CD14-positive monocyte (primary cell): ENCODE measurements at regions not wholly inside any gene's neighbourhood (a gene's known extent, or its start where the extent isn't known, plus 50 kb on each side); places are given as distances from the start of the nearest gene placed in this dataset.

Source experiments
- DNase-seq, 3 donors: peaks; one replicate each; pipeline ENCODE4 v3.0.0-alpha.2; 2011 to 2022
- H2AFZ ChIP-seq: 2 replicates; pipeline ENCODE4 v1.6.0; 2012; ENCODE audit warnings: mild to moderate bottlenecking, low read depth, low read length, inconsistent platforms; ENCODE audit not compliant: insufficient read depth, poor library complexity, severe bottlenecking
- H3K27ac ChIP-seq, 2 donors: 1 replicate in 1 of 2; 2 replicates in 1 of 2; pipeline ENCODE4 v1.5.1; 2012 to 2013; ENCODE audit warnings: low read length in 2 of 2, control low read depth in 1 of 2, inconsistent platforms in 1 of 2, low read depth in 1 of 2, mild to moderate bottlenecking in 1 of 2
- H3K27me3 ChIP-seq, 2 donors: one replicate each; pipeline versions ENCODE4 v1.6.0 to v1.6.1; 2011 to 2013; ENCODE audit warnings: low read length in 2 of 2; ENCODE audit not compliant: control insufficient read depth in 2 of 2, insufficient read depth in 2 of 2
- H3K36me3 ChIP-seq, 2 donors: replicated peaks in 1 of 2; 1 replicate in 1 of 2; 2 replicates in 1 of 2; pipeline versions ENCODE4 v1.5.1 to v1.6.1; 2012 to 2013; ENCODE audit warnings: low read length in 2 of 2, control low read depth in 1 of 2, inconsistent platforms in 1 of 2, mild to moderate bottlenecking in 1 of 2; ENCODE audit not compliant: insufficient read depth in 2 of 2, control insufficient read depth in 1 of 2
- H3K4me1 ChIP-seq, 2 donors: 1 replicate in 1 of 2; 2 replicates in 1 of 2; pipeline versions ENCODE4 v1.5.1 to v1.6.1; 2012 to 2013; ENCODE audit warnings: low read length in 2 of 2, control low read depth in 1 of 2, inconsistent platforms in 1 of 2, mild to moderate bottlenecking in 1 of 2, moderate library complexity in 1 of 2; ENCODE audit not compliant: insufficient read depth in 2 of 2, control insufficient read depth in 1 of 2
- H3K4me2 ChIP-seq: replicated peaks from 2 replicates; pipeline ENCODE3; 2012; ENCODE audit warnings: low read length, moderate library complexity, mild to moderate bottlenecking; ENCODE audit not compliant: poor library complexity, severe bottlenecking; ENCODE audit errors: extremely low read depth
- H3K4me3 ChIP-seq, 3 experiments: fragments of 200-600 bp in 1 of 3; sonication (generic) in 1 of 3; replicated peaks in 1 of 3; 1 replicate in 2 of 3; 2 replicates in 1 of 3; pipeline ENCODE4 v1.5.1; 2011 to 2013; ENCODE audit warnings: low read length in 3 of 3, mild to moderate bottlenecking in 3 of 3, control low read depth in 2 of 3, low read depth in 2 of 3, inconsistent platforms in 1 of 3, moderate library complexity in 1 of 3
- H3K79me2 ChIP-seq: 2 replicates; pipeline ENCODE4 v1.6.0; 2012; ENCODE audit warnings: mild to moderate bottlenecking, control low read depth, inconsistent platforms, low read length, moderate library complexity; ENCODE audit not compliant: insufficient read depth
- H3K9ac ChIP-seq: 2 replicates; pipeline ENCODE4 v1.6.0; 2017; ENCODE audit warnings: low read length, mild to moderate bottlenecking; ENCODE audit not compliant: insufficient read depth, poor library complexity, severe bottlenecking
- H3K9me3 ChIP-seq, 2 donors: replicated peaks in 1 of 2; 1 replicate in 1 of 2; 2 replicates in 1 of 2; pipeline versions ENCODE4 v1.5.1 to v1.6.1; 2012 to 2013; ENCODE audit warnings: low read length in 2 of 2, control low read depth in 1 of 2; ENCODE audit not compliant: control insufficient read depth in 1 of 2, insufficient read depth in 1 of 2
- H4K20me1 ChIP-seq: 2 replicates; pipeline ENCODE4 v1.6.0; 2012; ENCODE audit warnings: mild to moderate bottlenecking, low read length, control low read depth, moderate library complexity; ENCODE audit not compliant: insufficient read depth
- H3K27ac Mint-ChIP-seq, 7 donors: one replicate each; pipeline ENCODE4 v1.8.0; 2020; ENCODE audit warnings: mild to moderate bottlenecking in 7 of 7, mixed read lengths in 7 of 7, moderate library complexity in 6 of 7, inconsistent platforms in 2 of 7
- H3K27me3 Mint-ChIP-seq, 3 donors: one replicate each; pipeline ENCODE4 v1.8.0; 2021 to 2022; ENCODE audit warnings: low read depth in 3 of 3, mild to moderate bottlenecking in 3 of 3, mixed read lengths in 3 of 3, moderate library complexity in 3 of 3, inconsistent platforms in 1 of 3
- H3K36me3 Mint-ChIP-seq, 2 donors: one replicate each; pipeline ENCODE4 v1.8.0; 2020; ENCODE audit warnings: mixed read lengths in 2 of 2, inconsistent platforms in 1 of 2, mild to moderate bottlenecking in 1 of 2
- H3K4me1 Mint-ChIP-seq: one replicate; pipeline ENCODE4 v1.8.0; 2020; ENCODE audit warnings: mild to moderate bottlenecking, mixed read lengths
- H3K4me3 Mint-ChIP-seq, 2 donors: one replicate each; pipeline ENCODE4 v1.8.0; 2020; ENCODE audit warnings: mild to moderate bottlenecking in 2 of 2, mixed read lengths in 2 of 2, moderate library complexity in 1 of 2
- H3K9me3 Mint-ChIP-seq, 7 donors: one replicate each; pipeline ENCODE4 v1.8.0; 2020 to 2022; ENCODE audit warnings: mixed read lengths in 7 of 7, mild to moderate bottlenecking in 6 of 7, moderate library complexity in 6 of 7, inconsistent platforms in 2 of 7
- CTCF ChIP-seq: fragments of 200-600 bp; IDR thresholded peaks from one replicate; pipeline ENCODE4 v1.8.0; 2022; ENCODE audit warnings: antibody characterized with exemption, mild to moderate bottlenecking
- WGBS: methylation state at CpG from one replicate; pipeline ENCODE4 v1.1.5; 2013; ENCODE audit warnings: missing lambda C conversion rate; ENCODE audit not compliant: insufficient coverage; 5-methylcytosine and 5-hydroxymethylcytosine counted together
- intact Hi-C, 2 donors: fragments of 100-400 bp; cut with micrococcal nuclease; formaldehyde crosslinking; loops; one replicate each; pipeline versions ENCODE4 v1.15.0 to v1.15.1; 2023

- TF ChIP-seq CTCF: no peak
- Mint-ChIP-seq H3K9me3 (peaks cover 0 to 13% (median 7%) of the 10 kb centered on the region in 7 donors), H3K27ac (no peak overlapping the region), H3K36me3 (no peaks in the 10 kb centered on the region), H3K4me3 (no peak overlapping the region), H3K27me3 (peaks cover 3 to 5% (median 3%) of the 10 kb centered on the region in 3 donors), H3K4me1 (no peaks in the 10 kb centered on the region)
- Histone ChIP-seq H3K9me3 (no peaks in the 10 kb centered on the region), H3K4me2 (no peak overlapping the region), H3K9ac (no peak overlapping the region), H3K79me2 (no peaks in the 10 kb centered on the region), H3K36me3 (no peaks in the 10 kb centered on the region), H2AFZ (no peak overlapping the region), H3K4me1 (no peaks in the 10 kb centered on the region), H3K4me3 (no peak overlapping the region), H3K27ac (no peak overlapping the region), H4K20me1 (no peaks in the 10 kb centered on the region), H3K27me3 (no peaks in the 10 kb centered on the region)
- WGBS: 54% methylated on average over 5 of the region's 7 CpGs
- no peak for DNase-seq
- intact Hi-C loops: no loop called here
Measured at GRCh38 chr2:55809875-55810621, 113.5 kb downstream of the EFEMP1 start.

DNA sequence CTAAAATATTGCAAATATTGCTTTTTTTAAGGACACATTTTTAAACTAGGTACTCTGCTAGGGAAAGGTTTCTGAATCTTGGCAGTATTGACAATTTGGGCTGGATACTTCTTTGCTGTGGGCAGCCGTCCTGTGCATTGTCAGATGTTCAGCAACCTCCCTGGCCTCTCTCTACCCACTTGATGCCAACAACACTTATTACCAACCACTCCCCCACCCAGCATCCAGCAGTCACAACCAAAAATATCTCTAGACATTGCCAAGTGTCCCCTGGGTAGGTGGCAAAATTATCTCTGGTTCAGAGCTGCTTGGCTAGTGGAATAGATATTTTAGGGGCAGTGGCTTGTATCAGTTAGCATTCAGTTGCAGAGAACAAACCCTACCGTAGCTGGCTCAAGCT, 114.3 kb upstream of the PNPT1 start:
- no peak overlapping the region for H3K9ac ChIP-seq
- H4K20me1 ChIP-seq: no peaks in the 10 kb centered on the region
- H3K27me3 ChIP-seq: peaks cover 0 to 4% of the 10 kb centered on the region in 2 donors
- Mint-ChIP-seq H3K9me3 (peaks cover 0 to 5% (median 0%) of the 10 kb centered on the region in 7 donors), H3K36me3 (no peaks in the 10 kb centered on the region), H3K4me3 (no peak overlapping the region), H3K4me1 (no peaks in the 10 kb centered on the region), H3K27ac (no peak overlapping the region), H3K27me3 (peaks cover 3 to 6% (median 4%) of the 10 kb centered on the region in 3 donors)
- H3K27ac ChIP-seq: no peak overlapping the region
- no peaks in the 10 kb centered on the region for H3K9me3 ChIP-seq
- no peaks in the 10 kb centered on the region for H3K79me2 ChIP-seq
- no peaks in the 10 kb centered on the region for H3K4me1 ChIP-seq
- no peak for TF ChIP-seq CTCF
- no peak for DNase-seq
- intact Hi-C loops: no loop called here
- H3K36me3 ChIP-seq: no peaks in the 10 kb centered on the region
- no peak overlapping the region for H2AFZ ChIP-seq
- 88% methylated on average over 1 of the region's 2 CpGs for WGBS
- H3K4me3 ChIP-seq: no peak overlapping the region
- H3K4me2 ChIP-seq: no peak overlapping the region
